Astrocyte (in vitro differentiated cells and primary cell): ENCODE measurements at regions not wholly inside any gene's neighbourhood (a gene's known extent, or its start where the extent isn't known, plus 50 kb on each side); places are given as distances from the start of the nearest gene placed in this dataset.

Experiments
- DNase-seq: peaks from one replicate; pipeline ENCODE4 v3.0.0-alpha.2; 2010; ENCODE audit warnings: low read depth
- FAIRE-seq: peaks from 2 replicates; lab custom pipeline; 2011; peaks lifted over from hg19 to GRCh38; lab: Jason Lieb, UNC
- H2AFZ ChIP-seq: 2 replicates; pipeline ENCODE4 v1.6.0; 2012; ENCODE audit warnings: low read depth, low read length, inconsistent platforms
- H3K27ac ChIP-seq: 2 replicates; pipeline ENCODE4 v1.5.1; 2011; ENCODE audit warnings: low read depth, low read length, inconsistent platforms
- H3K27me3 ChIP-seq: 2 replicates; pipeline ENCODE4 v1.6.0; 2011; ENCODE audit warnings: low read length, inconsistent platforms; ENCODE audit not compliant: insufficient read depth
- H3K36me3 ChIP-seq: 2 replicates; pipeline ENCODE4 v1.5.1; 2011; ENCODE audit warnings: low read length, inconsistent platforms; ENCODE audit not compliant: insufficient read depth
- H3K4me1 ChIP-seq: 2 replicates; pipeline ENCODE4 v1.5.1; 2011; ENCODE audit warnings: low read length, inconsistent platforms; ENCODE audit not compliant: insufficient read depth
- H3K4me2 ChIP-seq: 2 replicates; pipeline ENCODE4 v1.6.0; 2012; ENCODE audit warnings: low read length, inconsistent platforms
- H3K4me3 ChIP-seq: 2 replicates; pipeline ENCODE4 v1.5.1; 2011; ENCODE audit warnings: low read depth, mild to moderate bottlenecking, low read length, inconsistent platforms; ENCODE audit not compliant: insufficient read depth
- H3K79me2 ChIP-seq: 2 replicates; pipeline ENCODE4 v1.6.0; 2012; ENCODE audit warnings: mild to moderate bottlenecking, low read length, inconsistent platforms; ENCODE audit not compliant: insufficient read depth
- H3K9ac ChIP-seq: 2 replicates; pipeline ENCODE4 v1.6.0; 2012; ENCODE audit warnings: mild to moderate bottlenecking, low read length, inconsistent platforms
- H3K9me3 ChIP-seq: 2 replicates; pipeline ENCODE4 v1.5.1; 2012; ENCODE audit warnings: low read depth, mild to moderate bottlenecking, low read length, inconsistent platforms; ENCODE audit not compliant: insufficient read depth
- H4K20me1 ChIP-seq: 2 replicates; pipeline ENCODE4 v1.6.0; 2012; ENCODE audit warnings: low read length, inconsistent platforms; ENCODE audit not compliant: insufficient read depth
- H3K27ac Mint-ChIP-seq: one replicate; pipeline ENCODE4 v1.8.0; 2021; ENCODE audit warnings: mild to moderate bottlenecking, mixed read lengths; ENCODE audit not compliant: unreplicated experiment
- H3K27me3 Mint-ChIP-seq: one replicate; pipeline ENCODE4 v1.8.0; 2021; ENCODE audit warnings: low read depth, mixed read lengths; ENCODE audit not compliant: unreplicated experiment
- H3K36me3 Mint-ChIP-seq: one replicate; pipeline ENCODE4 v1.8.0; 2021; ENCODE audit warnings: low read depth, mixed read lengths; ENCODE audit not compliant: unreplicated experiment
- H3K4me1 Mint-ChIP-seq: one replicate; pipeline ENCODE4 v1.8.0; 2021; ENCODE audit warnings: low read depth, mixed read lengths; ENCODE audit not compliant: unreplicated experiment
- H3K4me3 Mint-ChIP-seq: one replicate; pipeline ENCODE4 v1.8.0; 2021; ENCODE audit warnings: mild to moderate bottlenecking, moderate library complexity, mixed read lengths; ENCODE audit not compliant: unreplicated experiment
- H3K9me3 Mint-ChIP-seq: one replicate; pipeline ENCODE4 v1.8.0; 2021; ENCODE audit warnings: mild to moderate bottlenecking, mixed read lengths; ENCODE audit not compliant: unreplicated experiment
- CTCF ChIP-seq: IDR thresholded peaks from 2 replicates; pipeline ENCODE4 v1.5.1; 2011; ENCODE audit warnings: low read depth, mild to moderate bottlenecking, inconsistent platforms, low read length, moderate library complexity; ENCODE audit not compliant: insufficient read depth
- EZH2 ChIP-seq: IDR thresholded peaks from 2 replicates; pipeline ENCODE4 v1.6.1; 2012; ENCODE audit warnings: mild to moderate bottlenecking, low read length, inconsistent platforms; ENCODE audit not compliant: insufficient read depth

GRCh38 chr9:12604164-12604821 lies 88.9 kb upstream of the TYRP1 start:
- H3K27ac ChIP-seq = no peak overlapping the region
- H3K27ac Mint-ChIP-seq = no peak overlapping the region
- H3K4me1 Mint-ChIP-seq = peaks cover 5% of the 10 kb centered on the region
- no peaks in the 10 kb centered on the region for H3K9me3 ChIP-seq
- no peak overlapping the region for H3K4me2 ChIP-seq
- no peaks in the 10 kb centered on the region for H3K27me3 ChIP-seq
- no peak overlapping the region for H2AFZ ChIP-seq
- no peaks in the 10 kb centered on the region for H3K9me3 Mint-ChIP-seq
- FAIRE-seq (no peak), DNase-seq (peak; percentile 39)
- no peaks in the 10 kb centered on the region for H3K36me3 ChIP-seq
- H3K9ac ChIP-seq = no peak overlapping the region
- no peak overlapping the region for H3K4me3 ChIP-seq
- no peaks in the 10 kb centered on the region for H3K79me2 ChIP-seq
- no peak for TF ChIP-seq EZH2
- no peak for TF ChIP-seq CTCF
- H3K4me3 Mint-ChIP-seq = no peak overlapping the region
- no peaks in the 10 kb centered on the region for H3K4me1 ChIP-seq
- no peaks in the 10 kb centered on the region for H4K20me1 ChIP-seq
- H3K27me3 Mint-ChIP-seq = no peaks in the 10 kb centered on the region
- H3K36me3 Mint-ChIP-seq = no peaks in the 10 kb centered on the region

GRCh38 chr9:12612211-12612770 lies 80.9 kb upstream of the TYRP1 start:
- Histone ChIP-seq H4K20me1 (no peaks in the 10 kb centered on the region), H2AFZ (no peak overlapping the region), H3K9ac (no peak overlapping the region), H3K4me2 (no peak overlapping the region), H3K79me2 (no peaks in the 10 kb centered on the region), H3K27ac (no peak overlapping the region), H3K9me3 (no peaks in the 10 kb centered on the region), H3K4me3 (no peak overlapping the region), H3K4me1 (no peaks in the 10 kb centered on the region), H3K27me3 (no peaks in the 10 kb centered on the region), H3K36me3 (no peaks in the 10 kb centered on the region)
- H3K9me3 Mint-ChIP-seq = no peaks in the 10 kb centered on the region
- no peaks in the 10 kb centered on the region for H3K4me1 Mint-ChIP-seq
- H3K4me3 Mint-ChIP-seq = no peak overlapping the region
- no peaks in the 10 kb centered on the region for H3K36me3 Mint-ChIP-seq
- no peak for TF ChIP-seq CTCF
- TF ChIP-seq EZH2 = no peak
- DNase-seq = no peak
- no peak overlapping the region for H3K27ac Mint-ChIP-seq
- H3K27me3 Mint-ChIP-seq = no peaks in the 10 kb centered on the region
- FAIRE-seq = no peak

- no peak overlapping the region for H3K4me2 ChIP-seq
- no peak overlapping the region for H3K27ac Mint-ChIP-seq
- no peak overlapping the region for H3K27ac ChIP-seq
- TF ChIP-seq CTCF = no peak
- TF ChIP-seq EZH2 = no peak
- no peaks in the 10 kb centered on the region for H4K20me1 ChIP-seq
- H3K36me3 ChIP-seq = no peaks in the 10 kb centered on the region
- H2AFZ ChIP-seq = no peak overlapping the region
- H3K4me3 ChIP-seq = no peak overlapping the region
- H3K9ac ChIP-seq = no peak overlapping the region
- H3K36me3 Mint-ChIP-seq = no peaks in the 10 kb centered on the region
- no peak overlapping the region for H3K4me3 Mint-ChIP-seq
- H3K4me1 Mint-ChIP-seq = no peaks in the 10 kb centered on the region
- H3K27me3 ChIP-seq = no peaks in the 10 kb centered on the region
- no peaks in the 10 kb centered on the region for H3K27me3 Mint-ChIP-seq
- no peaks in the 10 kb centered on the region for H3K79me2 ChIP-seq
- H3K9me3 Mint-ChIP-seq = no peaks in the 10 kb centered on the region
- DNase-seq = no peak
- no peaks in the 10 kb centered on the region for H3K4me1 ChIP-seq
- FAIRE-seq = no peak
- H3K9me3 ChIP-seq = no peaks in the 10 kb centered on the region
These were observed 80.1 kb upstream of the TYRP1 start for GRCh38 chr9:12613071-12613470.
